KG1 (cell line): ENCODE measurements at regions not wholly inside any gene's neighbourhood (a gene's known extent, or its start where the extent isn't known, plus 50 kb on each side); places are given as distances from the start of the nearest gene placed in this dataset.
"Not testable (repeated sequence)": the region's sequence is repeated elsewhere in the genome, so short reads cannot be mapped to it uniquely, and the experiment has no call there.

Source experiments
- DNase-seq: peaks from one replicate; lab custom pipeline; 2025; lab: John Stamatoyannopoulos, UW

DNA sequence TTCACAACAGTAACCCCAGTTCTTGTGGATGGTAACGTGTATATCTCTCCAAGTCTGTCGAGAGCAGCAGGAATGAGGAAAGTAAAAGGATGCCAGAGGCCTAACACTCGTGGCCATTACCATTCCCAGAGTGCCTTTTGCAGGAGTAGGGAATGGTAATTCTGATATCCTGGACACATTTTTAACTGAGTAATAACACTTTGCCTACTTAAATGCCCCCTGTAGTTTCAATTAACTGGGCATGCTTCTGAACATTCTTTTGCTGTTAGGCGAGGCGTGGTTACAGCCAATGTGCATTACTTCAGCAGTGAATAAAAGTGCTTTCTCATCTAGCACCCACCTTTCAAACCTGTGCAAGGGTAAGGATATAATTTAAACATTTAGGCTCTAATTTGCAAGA, 258.5 kb upstream of the ADGRL2 start:
- no peak for DNase-seq

DNA sequence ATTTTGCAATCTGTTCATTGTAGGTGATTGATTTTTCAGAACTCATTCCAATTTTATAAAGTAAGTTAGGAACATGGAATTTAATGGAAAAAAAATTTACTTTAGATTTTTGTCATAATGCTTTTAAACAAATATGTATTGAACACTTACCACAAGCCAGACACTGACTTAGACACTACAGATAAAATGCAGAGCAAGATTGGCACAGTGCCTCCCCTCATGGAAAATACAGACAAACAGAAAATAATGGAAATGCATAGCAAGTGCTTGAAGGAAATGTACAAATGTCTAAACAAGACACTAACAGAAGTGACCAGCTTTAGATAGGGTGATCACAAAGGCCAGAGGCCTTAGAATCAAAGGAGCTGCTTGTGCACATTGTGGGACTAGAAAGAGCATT, 260.5 kb upstream of the ADGRL2 start:
- no peak for DNase-seq

DNA sequence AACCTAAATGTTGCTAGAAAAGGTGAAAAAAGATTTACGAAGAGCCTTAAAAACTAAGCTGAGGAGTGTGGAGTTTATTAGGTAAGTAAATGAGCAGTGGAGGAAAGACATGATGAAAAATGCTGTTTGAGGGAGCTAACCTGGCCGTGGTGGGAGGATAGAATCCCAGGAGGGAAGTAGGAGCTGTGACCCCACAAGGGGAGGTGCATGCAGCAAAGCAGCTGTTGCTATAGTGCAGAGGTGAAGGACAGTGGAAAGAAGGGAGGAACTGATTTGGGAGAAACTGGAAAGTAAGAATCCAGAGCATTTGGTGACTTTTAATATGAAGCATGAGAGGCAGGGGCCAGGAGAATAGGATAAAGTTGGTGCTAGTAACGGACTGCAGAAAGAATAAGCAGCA, 271.7 kb upstream of the ADGRL2 start:
- no peak for DNase-seq

DNA sequence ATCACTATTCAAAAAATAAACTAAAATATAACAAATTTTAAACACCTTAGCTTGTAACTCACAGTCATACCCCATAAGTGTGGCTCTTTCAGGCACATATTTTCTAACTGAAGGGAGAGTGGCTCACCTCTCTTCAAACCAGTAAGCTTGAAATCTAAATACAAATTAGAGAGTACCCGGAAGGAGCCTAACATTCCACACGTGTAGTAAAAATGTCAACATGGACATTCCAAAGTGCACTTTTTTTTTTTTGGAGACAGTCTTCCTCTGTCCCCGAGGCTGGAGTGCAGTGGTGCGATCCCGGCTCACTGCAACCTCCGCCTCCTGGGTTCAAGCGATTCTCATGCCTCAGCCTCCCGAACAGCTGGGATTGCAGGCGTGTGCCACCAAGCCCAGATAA, 275.6 kb upstream of the ADGRL2 start:
- DNase-seq: no peak

DNA sequence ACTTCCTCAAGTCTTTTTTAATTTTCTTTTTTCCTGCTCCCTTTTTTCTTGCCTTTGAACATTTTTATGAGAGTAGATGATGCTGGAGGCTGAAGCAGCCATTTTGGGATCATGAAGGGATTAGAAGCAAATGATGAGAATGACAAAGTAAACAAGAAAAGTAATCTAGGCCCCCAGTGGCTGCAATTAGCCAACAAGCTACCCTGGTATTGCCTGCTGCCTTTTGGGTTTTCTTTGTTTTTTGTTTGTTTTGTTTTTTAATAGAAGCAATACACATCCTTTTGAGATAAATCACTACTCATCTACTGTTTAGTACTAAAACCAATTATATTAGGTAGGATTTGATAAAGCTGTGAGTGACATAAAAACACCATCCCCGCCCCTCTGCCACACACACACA, 280.7 kb upstream of the ADGRL2 start:
- no peak for DNase-seq

DNA sequence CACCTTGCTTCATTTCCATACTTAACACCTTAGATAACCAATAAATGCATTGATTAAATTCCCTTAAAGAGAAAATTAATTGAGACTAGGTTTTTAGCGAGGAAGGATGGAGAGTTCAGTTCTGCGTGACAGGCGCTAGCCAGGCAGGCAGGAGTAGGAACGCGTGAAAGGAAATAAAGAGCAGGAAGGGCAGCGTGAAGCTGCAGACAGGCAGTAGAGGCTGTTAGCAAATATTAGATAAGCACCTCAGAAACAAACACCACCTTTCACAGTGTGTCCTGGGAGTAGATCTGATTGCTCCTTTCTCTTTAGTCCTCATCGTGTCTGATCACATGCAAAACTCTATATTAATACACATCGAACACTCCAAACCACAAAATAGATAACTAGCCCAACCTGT, 282.7 kb upstream of the ADGRL2 start:
- DNase-seq: no peak

DNA sequence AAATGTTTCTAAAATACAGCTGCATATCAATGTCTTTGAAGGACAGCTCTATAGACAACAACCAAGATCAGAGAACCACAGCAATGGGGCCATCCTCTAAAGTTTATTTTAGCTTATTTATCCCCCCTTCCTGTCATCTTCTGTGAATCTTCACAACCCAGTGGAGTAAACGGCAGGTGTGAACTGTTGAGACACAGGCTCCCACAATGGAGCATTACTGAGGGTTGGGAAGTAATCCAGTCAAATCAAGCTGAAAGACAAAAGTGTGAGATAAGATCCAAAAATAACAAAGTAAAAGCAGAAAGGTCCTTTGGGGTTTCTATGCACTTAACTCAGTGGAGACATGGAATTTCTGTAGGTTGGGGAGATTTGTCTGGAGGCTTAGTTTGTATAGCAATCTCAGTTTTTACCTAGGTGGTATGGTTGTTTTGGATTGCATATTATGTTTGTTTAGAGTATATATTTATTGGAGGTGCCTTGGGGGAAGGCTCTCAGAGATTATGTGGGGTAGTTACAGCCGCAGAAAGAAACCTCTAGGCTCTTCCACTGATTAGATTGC, 286.9 kb upstream of the ADGRL2 start:
- DNase-seq: no peak

DNA sequence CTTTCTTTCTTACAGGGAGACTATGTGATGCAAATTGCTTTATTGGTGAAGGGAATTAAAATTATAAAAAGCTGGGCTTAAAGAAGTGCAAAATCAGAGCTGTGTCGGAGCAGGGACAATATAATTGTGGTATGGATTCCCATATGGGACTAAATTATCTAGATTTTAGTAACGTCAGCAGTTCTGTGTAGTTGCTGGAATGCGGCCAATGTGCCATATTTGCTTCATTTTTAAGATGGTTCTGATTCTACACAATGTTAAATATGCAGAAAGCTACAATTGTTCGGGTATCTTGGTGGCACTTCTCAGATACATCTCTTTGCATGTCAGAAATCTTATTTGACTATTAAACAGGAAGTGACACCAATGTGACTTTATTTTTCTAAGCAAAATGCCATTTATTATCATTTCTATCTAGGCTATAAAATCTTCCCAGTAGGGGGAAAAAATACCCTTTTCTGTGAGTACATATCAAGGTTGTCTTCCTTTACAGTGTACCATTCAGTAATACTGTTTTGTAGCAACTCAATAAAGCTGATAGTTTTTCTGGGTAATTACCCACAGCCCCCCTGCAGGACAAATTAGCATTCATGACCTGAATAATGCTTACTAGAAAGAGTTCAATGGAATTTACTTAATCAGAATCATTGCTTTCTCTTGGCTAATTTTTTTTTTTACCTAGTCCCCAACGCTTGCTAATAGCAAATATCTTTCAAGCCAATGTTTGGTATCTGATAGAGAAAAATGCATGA, 288.3 kb upstream of the ADGRL2 start:
- no peak for DNase-seq

DNA sequence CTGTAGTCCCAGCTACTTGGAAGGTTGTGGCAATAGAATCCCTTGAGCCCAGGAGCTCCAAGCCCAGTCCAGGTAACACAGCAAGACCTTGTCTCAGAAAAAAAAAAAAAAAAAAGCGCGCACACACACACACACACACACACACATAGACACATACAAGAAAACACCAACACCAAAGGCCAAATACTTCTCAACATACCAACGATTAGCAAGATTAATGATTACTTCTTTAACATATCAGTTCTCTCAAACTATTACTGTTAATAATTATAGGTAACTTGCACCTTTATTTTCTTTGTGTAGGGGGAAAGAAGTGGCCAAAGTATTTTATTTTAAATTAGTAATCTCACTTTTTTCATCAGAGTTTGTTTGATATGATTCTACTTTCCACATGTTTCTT, 289.5 kb upstream of the ADGRL2 start:
- DNase-seq: no peak

DNA sequence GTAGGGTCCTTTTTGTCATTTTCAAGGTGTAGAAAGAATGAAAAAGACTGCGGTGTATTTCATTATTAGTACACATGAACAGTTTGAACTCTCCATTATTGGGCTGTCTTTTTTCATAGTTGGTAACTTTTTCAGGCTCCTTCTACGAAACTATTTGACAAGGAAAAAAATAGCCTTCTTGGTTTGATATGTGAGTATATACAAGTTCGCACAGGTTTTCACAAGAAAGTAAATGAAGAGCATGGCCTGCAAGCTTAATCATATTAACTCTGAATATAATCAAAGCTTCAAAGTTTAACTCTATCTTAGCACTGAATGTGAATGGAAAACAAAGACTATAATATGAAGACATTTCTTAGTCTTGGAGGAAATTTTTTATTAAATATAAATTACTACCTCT, 290.0 kb upstream of the ADGRL2 start:
- DNase-seq: no peak

DNA sequence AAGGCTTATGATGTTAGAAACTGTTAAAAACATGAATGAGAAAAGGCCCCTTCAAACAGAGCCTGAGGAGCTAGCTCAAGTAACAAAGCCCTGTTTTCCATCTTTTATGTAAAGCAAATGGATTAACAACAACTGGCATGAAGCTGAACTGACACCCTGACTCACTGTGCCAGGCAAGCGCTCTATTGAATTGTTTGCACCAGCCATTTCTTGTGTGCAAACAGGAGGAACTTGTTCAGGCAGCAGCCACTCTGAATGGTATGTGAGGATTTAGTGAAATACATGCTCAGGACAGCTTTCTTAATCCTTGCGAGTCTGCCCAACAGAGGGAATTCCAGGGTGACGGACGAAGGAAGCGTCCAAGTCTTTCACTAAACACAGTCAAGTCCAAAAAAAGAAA, 291.1 kb upstream of the ADGRL2 start:
- DNase-seq: no peak

DNA sequence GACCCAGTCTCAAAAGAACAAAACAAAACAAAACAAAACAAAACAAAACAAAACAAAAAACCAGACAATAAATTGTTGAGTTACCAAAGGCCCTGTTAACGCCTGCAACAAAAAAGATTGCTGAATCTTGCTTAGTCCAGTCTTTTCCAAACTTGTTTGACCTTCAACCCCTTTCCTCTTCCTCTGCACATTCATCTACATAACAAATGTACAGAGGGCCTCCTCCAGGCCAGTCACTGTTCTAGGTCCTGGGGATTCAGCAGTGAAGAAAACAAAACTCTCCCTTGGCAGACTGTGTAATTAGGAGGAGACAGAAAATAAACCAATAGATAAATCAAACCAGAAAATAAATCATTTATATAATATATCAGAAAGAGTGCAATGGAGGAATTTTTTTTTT, 294.0 kb upstream of the ADGRL2 start:
- no peak for DNase-seq

DNA sequence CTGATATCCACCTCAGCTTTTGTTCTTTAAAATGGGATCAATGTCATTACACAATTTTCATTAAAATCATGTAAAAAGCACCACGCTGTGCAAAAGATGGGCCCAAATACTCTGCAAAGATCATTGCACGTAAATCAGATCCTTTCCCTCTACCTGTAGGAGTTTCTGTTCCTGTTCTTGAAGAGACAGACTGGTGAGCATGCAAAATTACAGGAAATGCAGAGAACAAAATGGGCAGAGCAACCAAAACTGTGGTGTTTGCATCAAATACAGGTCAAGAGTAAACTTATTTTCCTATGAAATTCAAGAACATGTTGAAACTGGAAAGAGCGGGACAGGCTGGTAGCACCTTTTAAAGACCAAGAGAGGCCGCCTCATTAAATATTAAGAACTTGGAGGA, 294.9 kb upstream of the ADGRL2 start:
- DNase-seq: no peak

DNA sequence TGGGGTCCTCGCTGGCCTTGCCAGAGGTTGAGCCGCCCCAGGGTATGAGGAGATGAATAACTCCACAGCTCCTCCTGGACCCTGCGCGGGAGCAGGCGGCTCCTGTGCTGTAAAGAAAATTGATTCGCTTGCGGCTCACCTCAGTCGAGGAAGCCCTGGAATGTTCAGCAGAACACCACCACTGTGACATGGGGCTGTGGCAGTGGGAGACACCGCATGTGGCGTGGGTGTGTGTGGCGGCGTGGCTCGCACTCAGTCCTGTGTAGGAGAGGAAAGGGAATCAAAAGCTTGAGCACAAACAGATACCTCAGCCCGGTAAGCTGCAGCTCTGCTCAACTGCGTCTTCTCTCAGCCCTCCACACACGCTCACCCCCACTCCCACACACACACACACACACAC, 295.9 kb upstream of the ADGRL2 start:
- not testable (repeated sequence) for DNase-seq

DNA sequence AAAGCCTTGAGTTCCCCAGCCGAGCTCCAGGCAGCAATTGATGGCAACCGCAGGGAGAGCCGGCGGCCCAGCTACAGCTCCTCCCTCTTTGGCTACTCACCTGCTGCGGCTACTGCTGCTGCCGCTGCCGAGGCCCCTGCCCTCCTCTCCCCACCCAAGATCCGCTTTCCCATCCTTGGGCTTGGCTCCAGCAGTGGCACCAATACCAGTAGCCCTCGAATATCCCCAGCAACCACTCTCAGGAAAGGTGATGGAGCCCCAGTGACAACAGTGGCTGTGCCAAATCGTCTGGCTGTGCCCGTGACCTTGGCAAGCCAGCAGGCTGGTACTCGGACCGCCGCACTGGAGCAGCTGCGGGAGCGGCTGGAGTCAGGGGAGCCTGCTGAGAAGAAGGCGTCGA, 298.0 kb upstream of the ADGRL2 start:
- not testable (repeated sequence) for DNase-seq

DNA sequence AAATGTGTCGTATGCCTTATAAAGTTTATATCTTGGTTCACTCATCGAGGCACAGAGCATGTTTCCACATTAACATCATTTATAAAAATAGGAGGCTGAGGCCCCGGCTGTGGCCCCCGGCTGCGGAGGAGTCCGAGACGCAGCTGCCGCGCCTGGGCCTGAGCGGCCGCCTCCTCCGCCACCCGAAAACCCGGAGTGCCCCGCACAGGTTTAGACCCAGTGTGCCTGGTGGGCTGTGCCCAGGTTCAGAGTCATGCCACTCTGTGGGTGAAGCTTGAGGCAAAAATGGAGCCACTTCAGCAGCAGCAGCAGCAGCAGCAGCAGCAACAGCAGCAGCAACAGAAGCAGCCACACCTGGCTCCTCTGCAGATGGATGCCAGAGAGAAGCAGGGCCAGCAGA, 299.2 kb upstream of the ADGRL2 start:
- not testable (repeated sequence) for DNase-seq

DNA sequence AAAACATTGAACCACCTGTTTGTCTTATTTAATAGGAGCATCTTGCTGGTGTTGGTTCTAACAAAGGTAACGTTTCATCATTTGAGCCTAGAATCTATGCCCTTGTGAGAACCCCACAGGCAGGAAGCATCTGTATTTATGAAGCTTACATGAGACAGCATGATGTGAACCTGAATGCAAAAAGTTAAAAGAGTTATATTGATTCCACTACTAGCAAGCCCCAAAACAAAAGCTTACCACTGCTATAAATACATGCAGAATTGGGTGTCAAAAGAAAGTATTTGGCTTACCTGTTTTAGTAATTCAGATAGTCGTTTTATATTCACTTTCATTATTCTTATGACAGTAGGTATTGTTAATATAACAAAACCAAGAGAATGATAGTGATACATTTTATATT, 301.2 kb upstream of the ADGRL2 start:
- no peak for DNase-seq

DNA sequence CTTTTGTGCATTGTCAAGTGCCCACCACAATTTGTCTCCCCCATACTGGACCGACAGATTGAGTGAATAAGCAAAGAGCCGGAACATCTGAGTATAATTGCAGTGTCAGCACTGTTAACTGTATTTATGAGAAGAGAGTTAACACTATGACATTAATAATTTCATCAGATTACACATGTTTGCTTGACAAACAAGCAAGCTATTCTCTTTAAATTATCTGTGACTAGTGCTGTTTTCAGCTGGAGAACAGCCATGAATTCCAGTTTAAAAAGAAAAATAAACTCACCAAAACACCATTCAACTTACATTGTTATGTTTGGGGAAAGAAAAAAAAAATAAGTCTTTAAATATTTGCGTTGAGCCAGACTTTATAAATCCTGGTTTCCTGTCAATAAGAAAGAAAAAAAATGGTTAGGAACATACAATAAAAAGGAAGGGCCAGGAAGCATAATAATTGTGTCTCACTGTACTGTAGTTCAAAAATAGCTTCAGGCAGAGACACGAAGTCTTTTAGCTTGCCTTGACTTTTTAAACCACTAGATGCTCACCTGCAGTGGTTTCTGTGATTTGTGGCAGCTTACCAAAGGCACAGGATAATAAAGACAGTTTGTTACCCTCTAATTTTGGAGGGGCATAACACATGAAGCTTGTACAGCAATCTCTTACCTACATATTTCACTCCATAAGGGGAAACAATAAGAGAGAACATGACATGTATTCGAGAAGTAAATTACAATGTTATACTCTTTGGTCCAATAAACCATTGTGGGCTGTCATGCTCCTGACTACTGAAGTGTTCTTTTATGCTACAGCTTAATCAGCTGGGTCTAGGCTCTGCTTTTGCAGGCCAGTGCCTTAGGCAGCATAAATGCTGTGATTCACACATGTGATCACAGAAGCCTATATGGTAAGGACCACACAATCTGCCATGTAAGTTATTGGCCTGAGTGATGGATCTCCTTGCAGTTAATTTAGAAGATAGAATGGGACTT, 302.0 kb upstream of the ADGRL2 start:
- DNase-seq: no peak

DNA sequence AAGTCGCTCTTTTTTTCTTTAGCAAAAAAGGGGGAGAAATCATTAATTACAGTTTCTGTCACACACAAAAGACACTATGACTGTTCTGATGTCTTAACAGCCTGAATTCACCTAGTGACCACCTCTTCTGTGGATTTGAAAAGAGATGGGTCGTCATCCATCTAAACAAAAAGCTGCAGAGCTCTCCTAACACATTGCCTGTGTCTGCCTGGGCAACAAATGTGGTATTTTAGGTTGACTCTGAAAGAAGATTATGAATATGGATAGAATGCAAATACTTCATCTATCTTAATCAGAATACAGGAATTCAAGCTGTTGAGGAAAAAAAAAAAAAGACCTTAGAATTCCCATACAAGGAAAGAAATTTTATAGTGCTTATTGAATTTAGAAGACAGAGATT, 304.4 kb upstream of the ADGRL2 start:
- DNase-seq: no peak

DNA sequence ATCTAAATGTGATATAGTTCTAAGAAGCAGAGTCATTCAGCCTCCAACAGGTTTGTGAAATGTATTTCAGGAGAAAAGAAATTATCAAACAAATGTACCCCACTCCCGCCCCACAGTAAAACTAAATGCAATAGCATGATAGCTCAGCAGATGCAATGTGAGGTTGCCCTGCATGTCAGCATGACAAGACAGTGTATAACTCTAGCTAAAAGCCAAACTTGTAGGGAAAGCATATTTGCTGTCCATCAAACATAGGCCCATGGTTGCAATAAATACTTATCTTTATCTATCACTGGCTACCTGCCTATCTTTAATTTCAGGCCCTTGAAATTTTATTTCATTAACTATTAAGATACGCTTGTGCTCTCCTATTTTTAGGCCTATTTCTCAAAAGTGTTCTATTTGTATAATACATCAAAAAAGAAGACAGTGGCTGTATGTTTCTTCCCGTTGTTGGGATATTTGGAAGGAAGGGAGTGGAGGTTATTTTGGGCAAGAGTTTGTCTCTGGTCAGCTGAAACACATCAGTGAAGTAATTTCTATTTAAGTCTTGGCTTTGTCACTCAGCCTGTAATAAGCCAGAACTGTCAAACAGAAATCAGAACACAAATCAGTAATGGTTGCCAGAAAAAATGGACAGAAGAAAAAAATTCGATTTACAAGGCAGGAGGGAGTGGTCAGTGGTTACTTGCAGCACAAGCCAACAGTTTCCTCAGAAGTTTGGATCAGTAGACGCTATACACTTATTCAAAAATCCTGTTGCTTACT, 307.4 kb upstream of the ADGRL2 start:
- DNase-seq: no peak

DNA sequence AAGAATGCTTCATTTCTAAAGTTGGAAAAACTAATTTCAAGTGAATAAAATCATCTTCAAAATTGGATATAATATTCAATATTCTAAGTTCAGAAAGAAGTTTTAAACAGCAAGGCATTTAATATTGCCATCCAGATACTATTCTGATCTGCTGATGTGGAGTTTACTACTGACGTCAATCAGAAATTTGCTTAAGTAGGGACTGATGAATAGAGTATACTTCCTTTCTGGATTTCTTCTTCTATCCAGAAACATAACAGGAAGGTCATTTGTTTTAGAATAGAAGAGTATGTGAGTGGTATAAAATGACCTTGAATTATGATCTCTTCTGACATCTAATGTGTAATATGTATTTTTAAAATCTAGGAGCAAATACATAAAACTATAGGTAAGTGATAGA, 308.1 kb upstream of the ADGRL2 start:
- no peak for DNase-seq

DNA sequence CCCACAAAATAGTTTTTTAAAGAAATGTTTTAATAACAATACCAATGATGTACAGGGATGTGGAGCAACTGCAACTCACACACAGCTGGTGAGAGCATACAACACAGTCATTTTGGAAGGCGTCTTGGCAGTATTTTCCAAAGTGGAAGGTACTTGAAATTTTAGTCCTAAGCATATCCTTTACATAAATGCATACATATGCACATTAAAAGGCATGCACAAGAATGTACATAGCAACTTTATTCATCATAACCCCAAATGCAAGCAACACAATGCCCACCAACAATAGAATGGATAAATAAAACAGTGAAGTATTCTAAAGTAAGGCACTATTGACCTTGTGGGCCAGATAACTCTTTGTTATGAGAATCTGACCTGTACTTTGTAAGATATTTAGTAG, 310.1 kb upstream of the ADGRL2 start:
- DNase-seq: no peak
